ENCODE measurements at regions not wholly inside any gene's neighbourhood (a gene's known extent, or its start where the extent isn't known, plus 50 kb on each side); places are given as distances from the start of the nearest gene placed in this dataset.
"Not testable (repeated sequence)": the region's sequence is repeated elsewhere in the genome, so short reads cannot be mapped to it uniquely, and the experiment has no call there.

DNA sequence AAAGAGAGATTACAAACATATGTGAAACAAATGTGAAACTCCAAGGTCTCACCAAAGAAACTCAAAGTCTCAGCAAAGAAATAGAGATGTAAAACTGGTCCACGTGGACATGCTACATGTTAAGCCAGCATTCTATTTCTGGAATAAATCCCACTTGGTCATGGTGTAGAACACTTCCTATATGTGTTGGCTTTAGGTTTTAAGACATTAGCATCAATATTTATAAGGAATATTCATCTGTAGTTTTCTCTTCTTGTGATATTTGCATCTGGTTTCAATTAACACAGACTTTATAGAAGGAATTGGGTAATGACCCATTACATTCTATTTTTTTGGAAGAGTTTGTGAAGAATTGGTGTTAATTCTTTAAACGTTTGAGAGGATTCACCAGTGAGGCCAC is 133.1 kb downstream of the COPS8 start:
- DNase-seq = no peak

DNA sequence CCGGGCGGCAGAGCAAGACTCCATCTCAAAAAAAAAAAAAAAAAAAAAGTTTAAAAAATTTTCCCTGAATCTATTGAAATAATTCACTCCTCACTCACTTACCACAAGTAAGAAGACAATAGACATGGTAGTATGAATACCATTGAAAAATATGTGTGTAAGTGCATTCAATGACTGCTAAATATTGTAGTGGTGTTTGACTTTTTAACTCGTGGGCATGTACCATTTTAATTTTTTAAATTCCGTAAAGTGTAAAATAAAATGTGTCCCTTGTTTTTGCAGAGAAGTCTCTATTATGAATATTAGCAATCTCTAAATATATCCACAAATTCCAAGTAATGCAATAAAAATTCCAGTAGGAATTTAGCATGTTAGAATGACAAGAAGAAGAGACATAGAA is 134.1 kb downstream of the COPS8 start:
- no peak for DNase-seq

GRCh38 chr2:237221443-237221842 is 135.8 kb downstream of the COPS8 start:
- no peak for DNase-seq

GRCh38 chr2:237222178-237222577 is 136.5 kb downstream of the COPS8 start:
- peak; percentile 39 for DNase-seq

- no peak for DNase-seq
Measured at GRCh38 chr2:237222601-237223041, 136.9 kb downstream of the COPS8 start.

- DNase-seq = peak; percentile 84
Measured at GRCh38 chr2:237223201-237223861, 137.6 kb downstream of the COPS8 start.

DNA sequence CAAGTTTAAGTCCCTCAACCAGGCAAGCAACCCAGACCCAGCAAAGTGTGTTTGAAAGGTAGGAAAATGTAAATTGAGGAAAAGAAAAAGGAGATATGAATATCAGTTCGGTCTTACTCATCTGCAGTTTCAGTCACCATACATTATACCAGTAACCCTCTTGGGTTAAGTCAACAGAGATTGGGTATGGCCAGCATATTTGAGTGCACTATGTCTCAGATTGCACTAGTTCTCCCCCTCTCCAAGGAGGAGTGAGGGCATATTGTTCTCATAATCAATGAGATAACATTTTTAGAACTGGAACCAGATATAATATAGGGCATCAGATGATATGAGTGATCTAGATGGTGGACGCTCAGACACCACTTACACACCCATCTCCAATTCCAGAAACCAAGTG is 141.5 kb downstream of the COPS8 start:
- DNase-seq = no peak

GRCh38 chr2:237227592-237228280 is 142.0 kb downstream of the COPS8 start:
- peak; percentile 68 for DNase-seq

- DNase-seq = no peak
Measured at GRCh38 chr2:237228281-237228625, 142.6 kb downstream of the COPS8 start.

DNA sequence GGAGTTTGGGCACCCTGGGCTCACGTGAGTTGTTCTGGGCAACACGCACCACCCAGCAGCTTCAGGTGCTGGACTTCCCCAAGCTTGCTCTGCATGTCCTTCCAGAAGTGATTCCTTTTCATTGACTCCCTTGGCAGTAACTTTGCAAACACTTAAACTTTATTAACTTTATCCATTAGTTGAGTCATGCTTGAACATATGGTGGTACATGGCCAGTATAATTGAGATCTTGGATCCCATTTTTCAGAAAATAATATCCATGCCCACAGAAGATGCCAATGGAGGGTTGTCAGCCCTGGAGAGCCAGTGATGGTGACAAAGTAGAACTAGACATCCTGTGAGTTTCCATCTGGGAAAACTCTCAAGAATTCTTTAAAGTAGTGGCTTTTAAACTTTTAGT is 144.2 kb downstream of the COPS8 start:
- DNase-seq = no peak

DNA sequence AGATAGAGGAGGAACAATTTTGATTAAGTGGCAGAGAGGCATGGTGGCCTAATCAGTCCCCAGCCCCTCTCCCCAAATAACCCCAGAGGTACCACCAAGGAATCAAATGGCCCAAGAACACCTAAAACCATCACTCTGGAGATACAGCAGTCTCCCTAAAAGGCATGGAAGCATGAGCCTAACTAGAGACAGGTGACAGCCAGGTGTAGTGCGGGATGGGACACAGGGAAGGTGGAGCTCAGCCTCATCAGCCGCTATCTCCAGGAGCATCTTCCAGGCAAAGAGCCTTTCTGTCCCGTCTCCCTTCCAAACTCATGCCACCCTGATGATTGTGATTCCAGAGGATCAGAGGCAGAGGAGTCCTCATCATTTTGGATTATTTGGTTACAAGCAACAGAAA is 144.7 kb downstream of the COPS8 start:
- DNase-seq = no peak

GRCh38 chr2:237231593-237231992 is 145.9 kb downstream of the COPS8 start:
- DNase-seq = no peak

- no peak for DNase-seq
Measured at GRCh38 chr2:237232166-237232565, 146.5 kb downstream of the COPS8 start.

GRCh38 chr2:237234268-237234667 is 148.6 kb downstream of the COPS8 start:
- no peak for DNase-seq

DNA sequence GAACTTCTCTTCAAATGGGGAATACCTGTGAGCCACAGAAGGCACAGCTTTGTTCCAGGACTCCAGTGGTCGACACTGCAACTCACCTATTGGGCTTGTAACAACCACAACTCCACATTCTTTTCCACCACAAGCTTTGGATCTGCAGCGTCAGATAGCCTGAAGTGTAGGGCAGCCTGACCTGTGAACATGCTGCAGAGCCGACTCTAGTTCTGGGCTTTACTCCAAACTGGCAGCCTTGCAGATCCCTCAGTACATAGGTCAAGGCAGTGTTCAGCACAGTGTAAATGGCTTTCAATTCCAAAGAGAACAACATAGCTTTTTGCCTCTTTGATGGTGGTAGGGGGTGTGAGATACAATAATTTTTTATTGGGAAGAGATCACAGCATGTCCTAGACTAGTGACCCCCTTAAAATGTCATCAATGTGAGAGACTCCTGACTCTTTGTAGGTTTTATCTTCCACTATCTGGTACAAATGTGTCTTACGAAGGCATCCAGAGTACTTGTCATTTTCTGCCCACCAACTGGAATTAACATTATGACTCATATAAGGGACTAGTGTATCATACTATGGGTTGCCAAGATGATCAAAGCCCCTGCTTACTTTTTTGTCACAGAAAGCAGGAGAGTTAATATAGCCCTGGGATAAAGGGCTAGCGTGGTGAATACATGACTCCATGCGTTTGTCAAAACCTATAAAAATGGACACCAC is 149.8 kb downstream of the COPS8 start:
- DNase-seq = peak; percentile 12

- no peak for DNase-seq
Measured at GRCh38 chr2:237236188-237236587, 150.5 kb downstream of the COPS8 start.

DNA sequence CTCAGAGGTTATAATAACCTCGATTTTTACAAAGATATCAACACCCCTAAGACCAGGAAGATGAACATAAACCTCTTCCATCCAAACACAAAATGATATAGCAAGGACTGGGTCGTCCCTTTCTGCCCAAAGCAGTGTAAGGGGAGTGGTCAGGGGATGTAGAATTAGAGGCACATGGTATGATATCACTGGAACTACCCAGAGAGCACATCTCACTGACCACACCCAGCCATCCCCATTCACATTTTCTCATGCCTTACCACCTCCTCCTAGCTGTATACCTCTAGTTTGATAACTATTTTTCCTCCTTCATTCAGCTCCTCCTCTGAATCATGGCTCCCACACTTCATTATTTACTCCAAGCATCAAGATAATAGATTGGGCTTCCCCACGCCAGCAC is 152.6 kb downstream of the COPS8 start:
- DNase-seq = no peak

DNA sequence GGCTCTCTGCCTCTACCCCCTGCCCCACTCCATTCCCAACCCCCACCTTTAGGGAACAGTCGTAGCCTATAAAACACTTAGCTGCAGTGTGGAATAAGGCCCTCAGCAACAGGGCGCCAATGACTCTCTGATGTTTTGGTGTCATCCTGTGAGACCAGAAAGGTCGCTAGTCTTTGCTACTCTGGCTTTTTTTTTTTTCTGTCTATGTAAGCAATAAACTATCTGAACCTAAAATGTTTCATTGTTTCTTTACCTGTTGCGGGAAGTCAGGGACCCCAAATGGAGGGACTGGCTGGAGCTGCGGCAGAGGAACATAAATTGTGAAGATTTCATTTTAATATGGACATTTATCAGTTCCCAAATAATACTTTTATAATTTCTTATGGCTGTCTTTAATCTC is 154.6 kb downstream of the COPS8 start:
- no peak for DNase-seq

- not testable (repeated sequence) for DNase-seq
Measured at GRCh38 chr2:237240868-237241267, 155.2 kb downstream of the COPS8 start.

- DNase-seq = peak; percentile 15
Measured at GRCh38 chr2:237242091-237242536, 156.4 kb downstream of the COPS8 start.

- DNase-seq = no peak
Measured at GRCh38 chr2:237243487-237243886, 157.8 kb downstream of the COPS8 start.

- DNase-seq = no peak
Measured at GRCh38 chr2:237244178-237244577, 158.5 kb downstream of the COPS8 start.

DNA sequence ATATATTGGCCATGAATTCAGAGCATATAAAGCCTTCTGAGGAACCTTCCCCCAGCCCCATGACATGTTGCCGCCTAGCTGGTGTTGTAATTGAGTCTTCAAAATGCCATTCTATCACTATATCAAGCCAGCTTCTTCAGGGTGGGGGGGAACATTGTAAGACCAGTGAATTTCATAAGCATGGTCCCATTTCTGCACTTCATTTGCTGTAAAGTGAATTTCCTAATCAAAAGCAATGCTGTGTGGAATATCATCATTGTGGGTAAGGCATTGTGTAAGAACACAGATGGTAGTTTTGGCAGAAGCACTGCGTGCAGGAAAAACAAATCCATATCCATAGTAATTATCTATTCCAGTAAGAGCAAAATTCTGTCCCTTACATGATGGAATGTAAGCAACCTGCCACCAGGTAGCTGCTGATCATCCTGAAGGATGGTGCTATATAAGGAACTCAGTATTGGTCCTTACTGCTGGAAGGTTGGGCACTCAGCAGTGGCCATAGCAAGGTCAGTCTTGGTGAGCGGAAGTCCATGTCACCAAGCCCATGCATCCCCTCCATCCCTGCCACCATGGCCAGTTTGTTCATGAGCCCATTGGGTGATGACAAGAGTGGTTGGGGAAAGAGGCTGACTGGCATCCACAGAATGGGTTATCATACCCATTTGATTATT is 159.4 kb downstream of the COPS8 start:
- no peak for DNase-seq

DNA sequence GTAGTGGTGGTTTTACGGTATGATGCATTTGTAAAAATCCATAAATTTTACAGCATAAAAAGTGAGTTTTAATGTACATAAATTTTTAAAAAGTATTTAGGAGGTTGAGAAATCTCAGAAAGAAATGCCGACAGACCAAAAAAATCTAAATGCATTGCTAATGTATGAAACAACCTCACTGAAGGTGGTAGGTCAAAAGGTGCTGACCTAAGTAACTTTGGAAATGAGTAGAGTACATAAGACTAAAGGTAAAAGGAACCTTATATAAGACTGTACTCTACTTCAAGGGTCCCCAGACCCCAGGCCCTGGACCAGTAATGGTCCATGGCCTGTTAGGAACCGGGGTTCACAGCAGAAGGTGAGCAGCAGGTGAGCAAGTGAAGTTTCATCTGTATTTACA is 163.4 kb downstream of the COL6A3 start:
- DNase-seq = no peak
